NOMO-1 (cell line): ENCODE measurements at regions not wholly inside any gene's neighbourhood (a gene's known extent, or its start where the extent isn't known, plus 50 kb on each side); places are given as distances from the start of the nearest gene placed in this dataset.
"Not testable (repeated sequence)": the region's sequence is repeated elsewhere in the genome, so short reads cannot be mapped to it uniquely, and the experiment has no call there.

Source experiments
- DNase-seq, 2 experiments: peaks; one replicate each; lab custom pipeline; 2025; ENCODE audit not compliant: unreplicated experiment in 2 of 2; lab: John Stamatoyannopoulos, UW

- not testable (repeated sequence) for DNase-seq
Measured at GRCh38 chr1:120282744-120283464, 106.6 kb upstream of the SEC22B start.

- DNase-seq, result not testable (repeated sequence)
Measured at GRCh38 chr1:120278259-120278610, 101.9 kb upstream of the SEC22B start.

- not testable (repeated sequence) for DNase-seq
Measured at GRCh38 chr1:120277428-120278258, 101.3 kb upstream of the SEC22B start.

GRCh38 chr1:120276710-120277109 is 100.4 kb upstream of the SEC22B start:
- DNase-seq, result not testable (repeated sequence)

GRCh38 chr1:120274438-120274837 is 98.1 kb upstream of the SEC22B start:
- DNase-seq, result not testable (repeated sequence)

GRCh38 chr1:120273363-120273762 is 97.0 kb upstream of the SEC22B start:
- DNase-seq, result not testable (repeated sequence)

- DNase-seq, result not testable (repeated sequence)
Measured at GRCh38 chr1:120272242-120272641, 95.9 kb upstream of the SEC22B start.

GRCh38 chr1:120271561-120272221 is 95.4 kb upstream of the SEC22B start:
- DNase-seq, result not testable (repeated sequence)

- not testable (repeated sequence) for DNase-seq
Measured at GRCh38 chr1:120267894-120268551, 91.7 kb upstream of the SEC22B start.

GRCh38 chr1:120264564-120264963 is 88.2 kb upstream of the SEC22B start:
- DNase-seq, result not testable (repeated sequence)

GRCh38 chr1:120262791-120263751 is 86.8 kb upstream of the SEC22B start:
- not testable (repeated sequence) for DNase-seq

GRCh38 chr1:120257778-120258105 is 81.4 kb upstream of the SEC22B start:
- DNase-seq, result not testable (repeated sequence)

- DNase-seq, result not testable (repeated sequence)
Measured at GRCh38 chr1:120257064-120257777, 80.9 kb upstream of the SEC22B start.

- not testable (repeated sequence) for DNase-seq
Measured at GRCh38 chr1:120250756-120251155, 74.4 kb upstream of the SEC22B start.

GRCh38 chr1:120248726-120249427 is 72.6 kb upstream of the SEC22B start:
- DNase-seq, result not testable (repeated sequence)

GRCh38 chr1:120248203-120248602 is 71.9 kb upstream of the SEC22B start:
- not testable (repeated sequence) for DNase-seq

- DNase-seq, result not testable (repeated sequence)
Measured at GRCh38 chr1:120243867-120244266, 67.5 kb upstream of the SEC22B start.

GRCh38 chr1:120242582-120242981 is 66.3 kb upstream of the SEC22B start:
- not testable (repeated sequence) for DNase-seq
